Lower lobe of right lung (tissue), 2 donors: ENCODE measurements at regions not wholly inside any gene's neighbourhood (a gene's known extent, or its start where the extent isn't known, plus 50 kb on each side); places are given as distances from the start of the nearest gene placed in this dataset.
"Not testable (repeated sequence)": the region's sequence is repeated elsewhere in the genome, so short reads cannot be mapped to it uniquely, and the experiment has no call there.

Source experiments
- ATAC-seq, 2 donors: fragments of 200-7000 bp; cut with Tn5 transposase; one replicate each; pipeline ENCODE4 v1.9.1; 2020 to 2022; ENCODE audit warnings: mild to moderate bottlenecking in 2 of 2, moderate library complexity in 2 of 2
- DNase-seq: peaks from one replicate; pipeline ENCODE4 v3.0.0-alpha.2; 2020
- H3K27ac ChIP-seq: fragments of 200-600 bp; one replicate; pipeline ENCODE4 v1.8.0; 2022
- H3K27me3 ChIP-seq: fragments of 200-600 bp; one replicate; pipeline ENCODE4 v1.8.0; 2022; ENCODE audit warnings: low read depth
- H3K36me3 ChIP-seq: fragments of 200-600 bp; one replicate; pipeline ENCODE4 v1.8.0; 2022; ENCODE audit warnings: mild to moderate bottlenecking
- H3K4me1 ChIP-seq: fragments of 200-600 bp; one replicate; pipeline ENCODE4 v1.8.0; 2022
- H3K4me3 ChIP-seq: fragments of 200-600 bp; one replicate; pipeline ENCODE4 v1.8.0; 2022; ENCODE audit warnings: mild to moderate bottlenecking
- H3K9me3 ChIP-seq: fragments of 200-600 bp; one replicate; pipeline ENCODE4 v1.8.0; 2022
- intact Hi-C: fragments of 100-400 bp; cut with DNase I; formaldehyde crosslinking; loops from one replicate; pipeline ENCODE4 v1.11.0; 2022
- TF ChIP-seq, protein P1 (sequence below): fragments of 200-600 bp; IDR thresholded peaks from one replicate; pipeline ENCODE4 v1.8.0; 2022; ENCODE audit warnings: antibody characterized with exemption, mild to moderate bottlenecking
- donor health status: DM: no; HTN: yes; CAD: no; lungs with severe emphysema.

DNA sequence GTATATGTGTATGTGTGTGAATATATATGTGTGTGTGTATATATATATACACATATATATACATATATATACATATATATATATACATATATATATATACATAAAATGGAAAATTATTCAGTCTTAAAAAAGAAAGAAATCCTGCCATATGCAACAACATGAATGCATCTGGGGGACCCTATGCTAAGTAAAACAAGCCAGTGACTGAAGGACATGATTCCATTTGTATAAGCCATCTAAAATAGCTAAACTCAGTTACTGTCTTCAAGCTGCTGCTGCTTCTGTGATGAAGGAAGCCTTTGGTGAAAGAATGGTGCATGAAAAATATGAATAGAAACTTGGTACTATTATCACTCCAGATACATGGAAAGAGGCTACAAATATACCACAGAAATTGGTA is 118.6 kb downstream of the ATXN7L3B start:
- intact Hi-C loops, result no loop called here
- Histone ChIP-seq H3K36me3 (no peaks in the 10 kb centered on the region), H3K27me3 (no peaks in the 10 kb centered on the region), H3K27ac (no peak overlapping the region), H3K9me3 (no peaks in the 10 kb centered on the region), H3K4me1 (no peaks in the 10 kb centered on the region), H3K4me3 (no peak overlapping the region)
- DNase-seq, result no peak
- TF ChIP-seq, protein P1, sequence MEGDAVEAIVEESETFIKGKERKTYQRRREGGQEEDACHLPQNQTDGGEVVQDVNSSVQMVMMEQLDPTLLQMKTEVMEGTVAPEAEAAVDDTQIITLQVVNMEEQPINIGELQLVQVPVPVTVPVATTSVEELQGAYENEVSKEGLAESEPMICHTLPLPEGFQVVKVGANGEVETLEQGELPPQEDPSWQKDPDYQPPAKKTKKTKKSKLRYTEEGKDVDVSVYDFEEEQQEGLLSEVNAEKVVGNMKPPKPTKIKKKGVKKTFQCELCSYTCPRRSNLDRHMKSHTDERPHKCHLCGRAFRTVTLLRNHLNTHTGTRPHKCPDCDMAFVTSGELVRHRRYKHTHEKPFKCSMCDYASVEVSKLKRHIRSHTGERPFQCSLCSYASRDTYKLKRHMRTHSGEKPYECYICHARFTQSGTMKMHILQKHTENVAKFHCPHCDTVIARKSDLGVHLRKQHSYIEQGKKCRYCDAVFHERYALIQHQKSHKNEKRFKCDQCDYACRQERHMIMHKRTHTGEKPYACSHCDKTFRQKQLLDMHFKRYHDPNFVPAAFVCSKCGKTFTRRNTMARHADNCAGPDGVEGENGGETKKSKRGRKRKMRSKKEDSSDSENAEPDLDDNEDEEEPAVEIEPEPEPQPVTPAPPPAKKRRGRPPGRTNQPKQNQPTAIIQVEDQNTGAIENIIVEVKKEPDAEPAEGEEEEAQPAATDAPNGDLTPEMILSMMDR, result no peak
- ATAC-seq, result no peak

DNA sequence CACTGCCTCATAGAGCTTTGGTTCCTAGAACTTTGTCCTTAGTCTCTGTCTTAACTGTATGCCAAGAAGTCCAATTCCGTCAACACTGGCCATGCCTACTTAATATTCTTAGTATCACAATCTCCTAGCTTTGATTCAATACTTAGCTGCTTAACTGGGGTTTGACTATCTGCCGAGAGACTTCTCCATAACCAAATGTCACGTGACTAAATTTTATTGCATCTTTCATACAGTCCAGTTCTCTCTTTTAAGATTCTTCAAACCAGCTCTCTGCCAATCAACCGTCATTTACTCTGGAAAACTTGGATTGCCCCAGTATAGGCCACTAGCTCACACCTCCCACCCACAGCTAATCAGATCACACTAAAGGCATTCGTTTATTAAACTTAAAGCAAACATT is 122.8 kb downstream of the ATXN7L3B start:
- intact Hi-C loops, result no loop called here
- H3K27ac ChIP-seq, result no peak overlapping the region
- H3K9me3 ChIP-seq, result no peaks in the 10 kb centered on the region
- no peak for DNase-seq
- no peak overlapping the region for H3K4me3 ChIP-seq
- H3K36me3 ChIP-seq, result no peaks in the 10 kb centered on the region
- no peaks in the 10 kb centered on the region for H3K27me3 ChIP-seq
- ATAC-seq, result no peak
- TF ChIP-seq, protein P1, result no peak
- H3K4me1 ChIP-seq, result no peaks in the 10 kb centered on the region

DNA sequence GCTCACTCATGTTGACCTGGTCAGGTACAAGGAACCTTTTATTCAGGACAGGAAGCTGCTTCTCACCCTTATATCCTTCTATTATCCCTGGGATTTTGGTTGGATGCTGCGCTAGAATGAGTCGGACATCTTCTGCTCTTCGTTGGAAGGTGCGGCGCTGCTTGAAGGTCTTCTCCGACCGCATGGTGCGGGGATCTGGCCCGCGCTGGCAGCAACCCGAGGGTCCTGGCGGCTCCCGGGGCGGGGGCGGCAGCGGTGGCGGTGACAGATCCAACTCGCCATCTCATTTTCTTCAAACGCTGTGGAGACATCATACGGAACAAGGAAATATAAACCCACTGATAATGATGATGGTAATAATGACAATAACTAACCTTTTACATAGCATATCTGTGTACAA is 126.3 kb downstream of the ATXN7L3B start:
- no peak overlapping the region for H3K4me3 ChIP-seq
- no peak overlapping the region for H3K27ac ChIP-seq
- DNase-seq (no peak), ATAC-seq (no peak)
- TF ChIP-seq, protein P1, result no peak
- no peaks in the 10 kb centered on the region for H3K9me3 ChIP-seq
- intact Hi-C loops, result no loop called here
- no peaks in the 10 kb centered on the region for H3K4me1 ChIP-seq
- no peaks in the 10 kb centered on the region for H3K36me3 ChIP-seq
- H3K27me3 ChIP-seq, result no peaks in the 10 kb centered on the region

DNA sequence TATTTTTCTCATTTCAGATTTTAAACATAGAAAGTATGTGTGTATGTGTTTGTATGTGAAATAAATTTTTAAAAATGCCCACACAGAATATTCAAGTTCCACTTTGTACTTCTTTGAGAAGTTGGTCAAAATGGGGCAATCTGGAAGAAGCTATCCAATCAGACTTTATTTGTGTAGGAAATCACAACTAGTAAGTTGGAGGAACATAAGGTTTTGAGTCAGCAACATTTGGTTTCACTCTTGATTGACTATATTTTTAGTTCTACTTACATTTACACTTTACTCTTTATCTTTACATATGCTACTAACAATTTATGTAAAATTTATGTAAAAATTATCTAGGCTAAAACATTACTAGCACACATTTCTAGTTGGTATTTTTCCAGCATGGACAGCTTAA is 128.1 kb downstream of the ATXN7L3B start:
- Histone ChIP-seq H3K4me3 (no peak overlapping the region), H3K36me3 (no peaks in the 10 kb centered on the region), H3K4me1 (no peaks in the 10 kb centered on the region), H3K9me3 (no peaks in the 10 kb centered on the region), H3K27ac (no peak overlapping the region), H3K27me3 (no peaks in the 10 kb centered on the region)
- no peak for ATAC-seq
- DNase-seq, result no peak
- intact Hi-C loops, result no loop called here
- TF ChIP-seq, protein P1, result no peak

DNA sequence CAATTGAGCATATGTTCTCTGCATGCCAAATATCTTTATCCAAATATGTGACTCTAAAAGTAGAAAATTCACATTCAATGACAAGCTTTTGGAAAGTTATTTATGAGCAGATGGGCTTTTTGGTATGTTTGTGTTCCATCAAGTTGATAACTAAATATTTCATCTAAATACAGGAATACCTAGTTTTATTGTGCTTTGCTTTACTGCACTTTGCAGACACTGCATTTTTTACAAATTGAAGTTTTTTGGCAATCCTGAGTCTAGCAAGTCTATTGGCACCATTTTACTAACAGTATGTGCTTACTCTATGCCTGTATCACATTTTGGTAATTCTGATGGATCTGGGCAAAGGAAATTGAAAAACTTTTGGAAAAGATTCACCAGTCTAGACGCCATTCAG is 133.8 kb downstream of the ATXN7L3B start:
- no peak overlapping the region for H3K4me3 ChIP-seq
- H3K27ac ChIP-seq, result no peak overlapping the region
- intact Hi-C loops, result no loop called here
- no peak for DNase-seq
- no peaks in the 10 kb centered on the region for H3K36me3 ChIP-seq
- H3K9me3 ChIP-seq, result no peaks in the 10 kb centered on the region
- TF ChIP-seq, protein P1, result no peak
- H3K4me1 ChIP-seq, result no peaks in the 10 kb centered on the region
- no peak for ATAC-seq
- no peaks in the 10 kb centered on the region for H3K27me3 ChIP-seq

DNA sequence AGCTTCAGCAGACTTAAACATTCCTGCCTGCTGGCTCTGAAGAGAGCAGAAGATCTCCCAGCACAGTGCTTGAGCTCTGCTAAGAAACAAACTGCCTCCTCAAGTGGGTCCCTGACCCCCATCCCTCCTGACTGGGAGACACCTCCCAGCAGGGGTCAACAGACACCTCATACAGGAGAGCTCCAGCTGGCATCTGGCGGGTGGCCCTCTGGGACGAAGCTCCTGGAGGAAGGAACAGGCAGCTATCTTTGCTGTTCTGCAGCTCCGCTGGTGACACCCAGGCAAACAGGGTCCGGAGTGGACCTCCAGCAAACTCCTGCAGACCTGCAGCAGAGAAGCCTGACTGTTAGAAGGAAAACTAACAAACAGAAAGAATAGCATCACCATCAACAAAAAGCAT is 139.3 kb downstream of the ATXN7L3B start:
- H3K27ac ChIP-seq, ATAC-seq, H3K4me3 ChIP-seq, H3K4me1 ChIP-seq, H3K9me3 ChIP-seq, H3K36me3 ChIP-seq, H3K27me3 ChIP-seq, intact Hi-C loops, DNase-seq: not testable (repeated sequence)
